ENCODE measurements at regions not wholly inside any gene's neighbourhood (a gene's known extent, or its start where the extent isn't known, plus 50 kb on each side); places are given as distances from the start of the nearest gene placed in this dataset.

DNA sequence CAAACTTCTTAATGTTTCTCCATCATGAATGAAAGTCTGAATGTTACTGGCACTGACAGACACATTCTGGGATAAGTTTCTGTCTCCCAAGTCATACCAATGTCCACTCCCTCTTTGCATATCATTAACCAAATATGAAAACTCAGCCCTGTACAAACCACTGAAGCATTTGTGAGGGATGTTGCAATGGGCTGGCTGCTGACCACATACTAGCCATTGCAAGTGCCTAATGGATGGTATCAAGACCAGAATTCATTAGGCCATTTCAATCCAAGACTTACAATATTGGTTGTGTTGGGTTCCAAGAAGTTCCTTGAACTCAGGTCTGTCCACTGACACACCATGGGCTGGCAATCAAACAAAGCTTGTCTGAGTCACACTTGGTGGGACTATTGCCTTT, 73.8 kb downstream of the CBLN2 start:
- no peak for DNase-seq

GRCh38 chr18:72468021-72468710, 76.0 kb downstream of the CBLN2 start:
- no peak for DNase-seq

DNA sequence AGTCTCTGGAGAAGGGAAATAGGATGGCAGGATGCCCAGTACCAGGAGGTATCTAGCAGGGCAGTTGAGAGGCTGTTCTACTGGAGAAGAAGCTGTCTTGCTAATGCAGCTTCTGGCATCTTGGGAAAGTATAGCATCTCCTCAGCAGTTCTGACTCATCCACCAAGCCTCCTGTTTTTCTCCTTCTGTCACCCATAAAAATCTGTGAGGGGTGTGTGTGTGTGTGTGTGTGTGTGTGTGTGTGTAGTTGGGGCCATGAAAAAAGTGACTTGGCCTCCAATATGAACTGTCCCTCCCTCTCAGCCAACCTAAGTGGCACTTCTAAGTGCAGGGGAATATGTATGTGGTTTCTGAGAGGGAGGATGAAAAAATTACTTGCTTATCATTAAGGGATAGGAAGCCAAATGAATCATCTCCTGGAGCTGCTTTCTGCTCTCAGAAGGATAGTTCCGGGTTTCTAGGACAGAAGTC, 83.9 kb downstream of the CBLN2 start:
- no peak for DNase-seq

GRCh38 chr18:72458271-72458670, 85.9 kb downstream of the CBLN2 start:
- DNase-seq: no peak

GRCh38 chr18:72456802-72457201, 87.3 kb downstream of the CBLN2 start:
- DNase-seq: no peak

GRCh38 chr18:72452328-72452727, 91.8 kb downstream of the CBLN2 start:
- DNase-seq: no peak

DNA sequence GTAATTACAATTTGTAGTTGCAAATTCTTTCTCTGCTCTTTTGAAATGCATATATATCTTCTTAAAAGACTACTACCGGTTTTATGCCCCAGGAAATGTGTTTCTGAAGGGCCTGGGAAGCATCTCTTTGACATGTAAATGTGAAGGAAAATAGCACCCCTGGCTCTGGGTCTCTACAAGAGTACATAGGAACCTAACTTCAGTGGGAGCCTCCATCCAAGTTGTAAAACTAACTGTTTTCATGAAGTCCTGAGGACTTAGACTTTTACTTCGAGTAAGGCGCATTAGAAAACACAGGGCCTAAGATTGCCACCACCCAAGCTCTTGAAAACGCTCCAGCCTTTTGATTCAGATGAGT, 99.4 kb downstream of the CBLN2 start:
- DNase-seq: no peak

GRCh38 chr18:72444111-72444797, 99.9 kb downstream of the CBLN2 start:
- no peak for DNase-seq

GRCh38 chr18:72436401-72436800, 107.7 kb downstream of the CBLN2 start:
- DNase-seq: no peak

DNA sequence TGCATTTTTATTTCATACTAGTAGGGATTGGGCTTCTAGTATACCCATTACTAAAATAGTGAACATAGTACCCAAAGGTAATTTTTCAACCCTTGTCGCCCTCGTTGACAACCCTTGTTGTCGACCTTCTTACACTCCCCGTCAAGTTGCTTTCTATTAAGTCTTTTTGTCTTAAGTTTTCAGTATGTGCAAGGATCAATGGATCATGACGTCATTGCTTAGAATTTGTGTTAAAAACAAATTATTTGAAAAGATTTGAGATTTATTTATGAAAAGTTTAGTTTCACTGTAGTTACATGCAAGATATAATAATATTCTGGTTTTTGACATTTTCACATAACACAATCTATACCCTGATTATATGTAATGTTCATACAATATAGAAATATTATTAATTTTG, 110.4 kb downstream of the CBLN2 start:
- DNase-seq: no peak

DNA sequence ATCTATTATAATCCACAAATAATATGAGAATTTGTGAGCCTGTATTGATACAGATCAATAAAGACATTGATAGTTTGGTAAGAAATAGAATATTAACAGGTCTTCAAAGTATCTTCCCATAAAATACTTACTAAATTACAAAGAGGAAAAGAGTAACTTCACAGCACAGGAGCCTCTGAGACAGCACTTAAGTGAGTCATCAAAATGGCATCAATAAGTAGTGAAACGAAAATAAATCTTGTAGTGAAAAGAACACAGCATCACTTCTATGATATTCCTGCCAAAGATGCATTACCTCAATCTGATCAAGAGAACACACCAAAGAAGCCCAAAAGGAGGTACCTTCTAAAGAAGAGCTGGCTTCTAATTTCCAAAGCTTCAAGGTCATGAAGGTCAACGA, 116.4 kb downstream of the CBLN2 start:
- DNase-seq: no peak

DNA sequence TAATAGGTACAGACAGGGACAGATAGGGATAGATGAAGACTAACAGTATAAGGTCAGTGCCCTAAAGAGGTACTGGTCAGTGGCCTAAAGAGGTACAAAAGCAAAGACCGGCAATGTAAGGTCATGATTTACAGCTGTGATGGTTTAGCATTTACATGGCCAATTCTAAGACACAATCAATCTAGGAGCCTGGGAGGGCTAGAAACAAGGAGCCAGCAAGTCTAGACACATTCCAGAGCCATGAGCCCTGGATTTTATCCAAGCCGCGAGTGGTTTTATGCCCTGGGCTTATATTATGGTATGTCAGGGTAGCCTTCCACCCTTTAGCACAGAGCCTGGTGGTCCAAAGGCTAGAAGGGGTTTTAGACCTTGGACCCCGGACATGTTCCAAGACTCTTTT, 124.2 kb downstream of the CBLN2 start:
- no peak for DNase-seq

GRCh38 chr18:72412927-72413326, 131.2 kb downstream of the CBLN2 start:
- no peak for DNase-seq

GRCh38 chr18:72411261-72411660, 132.9 kb downstream of the CBLN2 start:
- DNase-seq: no peak

DNA sequence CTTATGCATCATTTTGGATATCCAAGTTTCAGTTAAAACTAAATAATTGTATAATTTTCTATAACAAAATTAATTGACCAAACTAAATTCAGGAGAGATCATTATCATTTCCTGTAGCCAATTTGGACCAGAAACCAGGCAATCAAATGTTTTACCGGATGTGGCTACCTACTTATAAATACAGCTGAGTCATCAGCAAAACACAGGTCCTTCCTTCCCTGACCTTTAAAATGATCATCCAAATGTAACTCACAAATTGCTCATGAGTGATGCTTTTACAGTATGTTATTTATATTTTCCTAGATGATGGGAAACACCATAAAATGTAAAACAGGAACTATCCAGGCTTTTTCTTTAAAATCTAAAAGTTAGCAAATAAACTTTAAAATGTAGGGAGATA, 133.7 kb downstream of the CBLN2 start:
- DNase-seq: no peak

DNA sequence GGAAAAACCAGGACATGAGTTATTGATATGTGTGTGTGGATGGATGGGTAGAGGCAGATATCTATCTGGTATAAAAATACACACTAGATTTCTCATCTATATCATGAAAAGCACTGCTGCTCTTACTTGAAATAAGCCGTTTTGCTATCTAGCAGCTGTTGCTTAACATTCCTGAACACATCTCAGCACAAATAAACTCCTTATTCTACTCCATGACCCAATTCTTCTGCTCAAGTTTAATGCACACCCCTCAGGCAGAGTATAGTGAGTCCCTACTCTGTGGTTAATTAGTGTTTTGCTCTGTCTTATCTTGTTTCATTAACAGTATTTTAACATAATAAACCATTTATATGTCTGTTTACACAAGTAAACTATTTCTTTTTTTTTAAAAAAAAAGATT, 134.2 kb downstream of the CBLN2 start:
- no peak for DNase-seq

GRCh38 chr18:72407048-72407447, 137.1 kb downstream of the CBLN2 start:
- no peak for DNase-seq

- no peak for DNase-seq
These were observed 152.2 kb downstream of the CBLN2 start for GRCh38 chr18:72391951-72392350.

GRCh38 chr18:72391427-72391826, 152.7 kb downstream of the CBLN2 start:
- no peak for DNase-seq

DNA sequence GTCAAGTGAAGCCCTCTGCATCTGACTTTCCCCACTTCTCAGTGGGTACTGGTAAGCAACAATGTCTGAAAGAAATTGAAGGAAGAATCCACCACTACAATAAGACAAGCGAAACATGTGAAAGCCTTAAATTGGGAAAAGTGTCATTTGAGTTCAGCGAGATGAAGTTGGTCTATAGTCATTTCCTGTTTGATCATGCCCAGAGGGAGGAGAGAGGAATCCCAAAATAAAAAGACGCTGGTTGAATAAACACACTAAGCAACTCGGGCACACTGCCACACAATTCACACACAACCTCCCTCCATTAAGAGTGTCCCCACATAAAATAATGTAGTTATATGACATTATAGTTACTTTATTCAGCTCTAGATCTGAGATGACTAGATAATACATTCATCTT, 166.1 kb downstream of the CBLN2 start:
- DNase-seq: no peak

DNA sequence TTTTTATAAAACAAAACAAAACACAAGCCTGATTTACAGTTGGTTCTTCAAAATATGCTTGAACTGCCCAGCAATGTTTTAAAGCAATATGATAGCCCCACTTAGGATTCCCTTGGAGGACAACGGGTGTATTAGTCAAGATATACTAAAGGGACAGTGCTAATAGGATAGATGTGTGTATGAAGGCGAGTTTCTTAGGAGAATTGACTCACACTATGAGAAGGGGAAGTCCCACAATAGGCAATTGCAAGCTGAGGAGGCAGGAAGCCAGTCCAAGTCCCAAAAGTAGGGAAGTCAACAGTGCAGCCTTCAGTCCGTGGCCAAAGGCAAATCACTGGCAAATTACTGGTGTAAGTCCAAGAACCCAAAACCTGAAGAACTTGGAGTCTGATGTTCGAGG, 167.9 kb downstream of the CBLN2 start:
- DNase-seq: no peak

DNA sequence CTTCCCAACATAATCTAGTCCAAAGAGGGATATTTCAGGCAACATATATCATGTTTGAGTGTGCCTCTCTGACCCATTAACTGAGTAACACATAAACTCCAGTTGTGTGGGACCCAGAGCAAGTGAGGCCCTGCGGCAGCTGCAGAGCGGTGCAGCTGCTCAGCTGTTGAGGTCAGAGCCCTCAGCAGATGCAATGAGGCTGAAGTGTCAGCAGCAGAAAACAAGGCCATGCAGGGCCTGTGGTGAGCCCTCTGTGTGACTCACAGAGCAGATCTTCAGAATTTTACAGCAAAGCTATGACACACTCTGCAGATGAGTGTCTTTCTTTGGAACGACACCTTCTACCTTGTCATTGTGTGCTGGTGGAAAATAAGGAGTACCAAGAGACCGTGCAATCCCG, 168.5 kb downstream of the CBLN2 start:
- no peak for DNase-seq

- no peak for DNase-seq
These were observed 172.1 kb downstream of the CBLN2 start for GRCh38 chr18:72372076-72372475.

GRCh38 chr18:72368308-72368707, 175.8 kb downstream of the CBLN2 start:
- DNase-seq: no peak

DNA sequence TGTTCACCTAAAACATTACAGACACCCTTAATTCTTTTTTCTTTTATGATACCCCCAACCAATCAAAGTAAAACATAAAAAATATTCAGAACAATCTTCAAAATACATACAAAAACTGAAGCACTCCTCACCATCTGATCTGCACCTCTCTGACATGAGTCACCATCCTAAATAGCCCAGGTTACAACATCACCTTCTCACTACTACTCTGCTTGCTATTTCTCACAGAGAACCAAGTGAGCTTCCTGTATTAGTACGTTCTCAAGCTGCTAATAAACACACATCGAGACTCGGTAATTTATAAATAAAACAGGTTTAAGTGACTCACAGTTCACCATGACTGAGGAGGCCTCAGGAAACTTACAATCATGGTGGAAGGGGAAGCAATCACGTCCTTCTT, 183.5 kb downstream of the CBLN2 start:
- DNase-seq: no peak

All from activated CD4-positive, alpha-beta T cell treated with anti-CD3 and anti-CD28 coated beads for 1 hour (primary cell).